ENCODE measurements at regions not wholly inside any gene's neighbourhood (a gene's known extent, or its start where the extent isn't known, plus 50 kb on each side); places are given as distances from the start of the nearest gene placed in this dataset.

DNA sequence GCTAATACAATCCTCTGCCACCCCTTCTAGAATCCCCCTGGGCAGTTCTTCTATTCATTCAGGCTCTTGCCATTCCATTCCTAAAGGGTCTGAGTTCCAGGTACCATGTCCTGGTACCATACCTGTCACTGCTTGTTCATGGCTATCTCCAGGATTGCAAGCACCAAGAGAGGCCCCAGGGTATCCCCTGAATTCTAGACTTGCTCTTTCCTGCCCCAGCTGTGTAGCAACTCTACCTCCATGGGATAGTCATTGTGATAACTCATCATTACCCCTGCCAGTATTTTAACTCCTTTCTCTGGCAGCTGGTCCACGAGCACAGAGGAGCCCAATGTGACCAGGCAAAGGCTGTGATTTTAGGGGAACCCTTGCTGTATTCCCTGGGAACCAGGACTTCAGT lies 143.7 kb upstream of the CDH5 start:
- TF ChIP-seq EZH2phosphoT487 (IDR thresholded peaks at IDR 0.05; ENCODE audit: borderline replicate concordance, low read depth, low read length), result no peak
- TF ChIP-seq, protein P1, sequence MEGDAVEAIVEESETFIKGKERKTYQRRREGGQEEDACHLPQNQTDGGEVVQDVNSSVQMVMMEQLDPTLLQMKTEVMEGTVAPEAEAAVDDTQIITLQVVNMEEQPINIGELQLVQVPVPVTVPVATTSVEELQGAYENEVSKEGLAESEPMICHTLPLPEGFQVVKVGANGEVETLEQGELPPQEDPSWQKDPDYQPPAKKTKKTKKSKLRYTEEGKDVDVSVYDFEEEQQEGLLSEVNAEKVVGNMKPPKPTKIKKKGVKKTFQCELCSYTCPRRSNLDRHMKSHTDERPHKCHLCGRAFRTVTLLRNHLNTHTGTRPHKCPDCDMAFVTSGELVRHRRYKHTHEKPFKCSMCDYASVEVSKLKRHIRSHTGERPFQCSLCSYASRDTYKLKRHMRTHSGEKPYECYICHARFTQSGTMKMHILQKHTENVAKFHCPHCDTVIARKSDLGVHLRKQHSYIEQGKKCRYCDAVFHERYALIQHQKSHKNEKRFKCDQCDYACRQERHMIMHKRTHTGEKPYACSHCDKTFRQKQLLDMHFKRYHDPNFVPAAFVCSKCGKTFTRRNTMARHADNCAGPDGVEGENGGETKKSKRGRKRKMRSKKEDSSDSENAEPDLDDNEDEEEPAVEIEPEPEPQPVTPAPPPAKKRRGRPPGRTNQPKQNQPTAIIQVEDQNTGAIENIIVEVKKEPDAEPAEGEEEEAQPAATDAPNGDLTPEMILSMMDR (conservative IDR thresholded peaks at IDR 0.05; ENCODE audit: low read length), result no peak
- Histone ChIP-seq H3K4me3 (ENCODE audit: low read depth, low read length, poor library complexity, severe bottlenecking) (no peak overlapping the region), H3K36me3 (ENCODE audit: insufficient read depth, low read length) (no peaks in the 10 kb centered on the region), H2AFZ (ENCODE audit: low read length) (no peak overlapping the region), H3K4me1 (ENCODE audit: insufficient read depth, low read length, poor library complexity, severe bottlenecking) (peaks cover 8% of the 10 kb centered on the region), H3K79me2 (ENCODE audit: insufficient read depth, low read depth, low read length) (no peaks in the 10 kb centered on the region), H3K27ac (ENCODE audit: low read depth, low read length, poor library complexity, severe bottlenecking) (no peak overlapping the region), H3K9me2 (ENCODE audit: insufficient read depth, low read length) (no peaks in the 10 kb centered on the region), H4K20me1 (ENCODE audit: insufficient read depth, low read length) (no peaks in the 10 kb centered on the region), H3K9me3 (ENCODE audit: low read length) (no peaks in the 10 kb centered on the region), H3K4me2 (ENCODE audit: low read length) (no peak overlapping the region)
- ChIA-PET POLR2A (no interaction called here), CTCF (ENCODE audit: unreplicated experiment) (interaction anchor here (0.8 kb wide), 1 partner anchor 36 kb away, joined by 3 read pairs; no protein-coding TSS in a partner anchor)
- no peak for DNase-seq (ENCODE audit: low spot score)
- BruUV-seq (replicated peaks), result no TSS peak
- intact Hi-C loops (cut with micrococcal nuclease; ENCODE audit: unreplicated experiment), result no loop called here

DNA sequence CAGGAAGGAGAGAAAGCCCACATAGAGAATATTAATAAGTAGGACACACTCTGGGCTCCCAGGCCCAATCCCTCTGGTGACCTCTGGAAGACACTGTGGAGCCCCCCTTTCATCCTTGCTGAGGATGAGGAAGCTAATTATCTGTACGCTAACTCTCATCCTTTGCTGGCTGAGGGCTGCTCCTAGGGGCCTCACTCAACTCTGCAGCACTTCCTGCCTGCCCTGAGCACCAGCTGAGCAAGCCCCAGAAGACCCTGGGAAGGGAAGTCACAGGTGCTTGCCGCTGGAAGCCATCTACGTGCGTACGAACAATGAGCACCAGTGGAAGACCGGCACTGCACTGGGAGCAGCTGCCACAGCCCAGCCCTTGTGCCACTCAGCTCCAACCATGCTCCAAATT lies 145.8 kb upstream of the CDH5 start:
- intact Hi-C loops (cut with micrococcal nuclease; ENCODE audit: unreplicated experiment), result no loop called here
- Histone ChIP-seq H3K4me3 (ENCODE audit: low read depth, low read length, poor library complexity, severe bottlenecking) (no peak overlapping the region), H3K4me2 (ENCODE audit: low read length) (no peak overlapping the region), H3K4me1 (ENCODE audit: insufficient read depth, low read length, poor library complexity, severe bottlenecking) (peaks cover 8% of the 10 kb centered on the region), H3K9me3 (ENCODE audit: low read length) (no peaks in the 10 kb centered on the region), H3K9me2 (ENCODE audit: insufficient read depth, low read length) (no peaks in the 10 kb centered on the region), H3K27ac (ENCODE audit: low read depth, low read length, poor library complexity, severe bottlenecking) (no peak overlapping the region), H4K20me1 (ENCODE audit: insufficient read depth, low read length) (no peaks in the 10 kb centered on the region), H3K79me2 (ENCODE audit: insufficient read depth, low read depth, low read length) (no peaks in the 10 kb centered on the region), H3K36me3 (ENCODE audit: insufficient read depth, low read length) (no peaks in the 10 kb centered on the region), H2AFZ (ENCODE audit: low read length) (0 out of 2 replicates have a peak overlapping the region, but pooled peaks have one; percentile 7)
- CTCF ChIA-PET (ENCODE audit: unreplicated experiment), result no interaction called here
- POLR2A ChIA-PET, result interaction anchor here (1.1 kb wide), 1 partner anchor 14 kb away, joined by 3 read pairs; no protein-coding TSS in a partner anchor
- TF ChIP-seq EZH2phosphoT487 (IDR thresholded peaks at IDR 0.05; ENCODE audit: borderline replicate concordance, low read depth, low read length), result no peak
- TF ChIP-seq, protein P1 (conservative IDR thresholded peaks at IDR 0.05; ENCODE audit: low read length), result no peak
- no TSS peak for BruUV-seq (replicated peaks)
- DNase-seq (ENCODE audit: low spot score), result peak; percentile 66

DNA sequence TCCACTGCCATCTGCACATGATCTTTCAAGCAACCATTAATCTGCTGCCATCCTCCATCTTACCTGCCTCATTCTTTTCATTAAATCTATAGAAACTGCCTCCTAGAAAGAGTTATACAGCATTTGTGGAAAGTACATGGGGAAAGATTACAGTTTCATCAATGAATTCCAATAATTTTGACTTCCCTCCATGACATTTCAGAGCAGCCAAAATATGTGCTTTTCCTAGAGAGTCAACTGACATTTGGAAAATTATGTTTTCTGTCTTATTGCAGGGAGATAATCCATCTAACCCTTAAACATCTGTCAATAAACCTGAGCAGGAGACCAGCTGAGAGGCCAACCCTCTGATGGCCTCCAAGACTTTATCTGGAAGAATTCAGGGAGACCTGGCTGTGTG lies 147.0 kb upstream of the CDH5 start:
- Histone ChIP-seq H2AFZ (ENCODE audit: low read length) (no peak overlapping the region), H4K20me1 (ENCODE audit: insufficient read depth, low read length) (no peaks in the 10 kb centered on the region), H3K4me2 (ENCODE audit: low read length) (no peak overlapping the region), H3K9me2 (ENCODE audit: insufficient read depth, low read length) (no peaks in the 10 kb centered on the region), H3K9me3 (ENCODE audit: low read length) (no peaks in the 10 kb centered on the region), H3K4me1 (ENCODE audit: insufficient read depth, low read length, poor library complexity, severe bottlenecking) (peaks cover 8% of the 10 kb centered on the region), H3K4me3 (ENCODE audit: low read depth, low read length, poor library complexity, severe bottlenecking) (no peak overlapping the region), H3K79me2 (ENCODE audit: insufficient read depth, low read depth, low read length) (no peaks in the 10 kb centered on the region), H3K27ac (ENCODE audit: low read depth, low read length, poor library complexity, severe bottlenecking) (no peak overlapping the region), H3K36me3 (ENCODE audit: insufficient read depth, low read length) (no peaks in the 10 kb centered on the region)
- TF ChIP-seq, protein P1 (conservative IDR thresholded peaks at IDR 0.05; ENCODE audit: low read length), result no peak
- no peak for TF ChIP-seq EZH2phosphoT487 (IDR thresholded peaks at IDR 0.05; ENCODE audit: borderline replicate concordance, low read depth, low read length)
- POLR2A ChIA-PET, result no interaction called here
- DNase-seq (ENCODE audit: low spot score), result no peak
- no TSS peak for BruUV-seq (replicated peaks)
- CTCF ChIA-PET (ENCODE audit: unreplicated experiment), result no interaction called here
- intact Hi-C loops (cut with micrococcal nuclease; ENCODE audit: unreplicated experiment), result no loop called here
